K562 (cell line): ENCODE measurements at regions not wholly inside any gene's neighbourhood (a gene's known extent, or its start where the extent isn't known, plus 50 kb on each side); places are given as distances from the start of the nearest gene placed in this dataset.

ENCODE experiments used
- CBX5 ChIP-seq: IDR thresholded peaks from 2 replicates; pipeline ENCODE4 v1.6.1; 2014; ENCODE audit warnings: low read depth, borderline replicate concordance
- FOXO4 ChIP-seq: fragments of 450-650 bp; formaldehyde crosslinking; IDR thresholded peaks from 2 replicates; pipeline ENCODE4 v1.4.0; 2020; ENCODE audit warnings: mild to moderate bottlenecking, moderate library complexity
- SMARCB1 ChIP-seq: IDR thresholded peaks from 2 replicates; pipeline ENCODE4 v1.6.1; 2011; ENCODE audit warnings: improper control_type of control experiment, low read depth; ENCODE audit not compliant: insufficient read length
- SMC3 ChIP-seq: conservative IDR thresholded peaks from 2 replicates; pipeline ENCODE4 v1.6.1; 2011; ENCODE audit warnings: low read depth, low read length, improper control_type of control experiment; ENCODE audit not compliant: insufficient read depth

DNA sequence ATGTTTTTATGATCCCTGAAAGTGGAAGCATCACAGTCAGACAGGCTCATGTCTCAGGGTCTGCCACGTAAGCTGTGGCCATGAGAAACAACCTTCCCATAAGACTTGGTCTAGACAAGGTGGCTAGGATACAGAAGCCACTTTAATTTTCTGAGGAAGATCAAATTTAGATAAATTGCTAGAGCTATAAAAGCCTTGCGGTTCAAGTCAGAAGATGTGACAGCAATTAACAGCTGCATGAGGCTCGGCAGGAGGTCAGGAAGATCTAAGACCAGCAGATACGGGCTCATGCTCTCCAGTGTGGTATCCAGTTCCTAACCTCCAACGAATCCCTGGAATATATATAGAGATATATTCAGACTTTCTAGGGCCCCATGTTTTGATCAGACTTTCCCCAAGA, 577.1 kb downstream of the PLPP3 start:
- TF ChIP-seq SMC3 (no peak), FOXO4 (CRISPR knock-in tag) (no peak), CBX5 (no peak), SMARCB1 (no peak)
